Liver (tissue), 3 donors: ENCODE measurements at regions not wholly inside any gene's neighbourhood (a gene's known extent, or its start where the extent isn't known, plus 50 kb on each side); places are given as distances from the start of the nearest gene placed in this dataset.

Experiments
- CTCF ChIP-seq: fragments of 150-350 bp; IDR thresholded peaks from 2 replicates; pipeline ENCODE4 v1.5.1; 2017; ENCODE audit warnings: improper control_type of control experiment, low read depth, low read length; ENCODE audit not compliant: missing input control
- REST ChIP-seq: IDR thresholded peaks from 2 replicates; pipeline ENCODE4 v1.6.1; 2016; ENCODE audit warnings: antibody characterized with exemption, mild to moderate bottlenecking
- TF ChIP-seq, protein P1 (sequence below): IDR thresholded peaks from 2 replicates; pipeline ENCODE4 v1.6.1; 2016; ENCODE audit warnings: antibody characterized with exemption
- donor health status: healthy.
- donor health status: healthy.

- no peak for TF ChIP-seq CTCF
- no peak for TF ChIP-seq REST
- TF ChIP-seq, protein P1, sequence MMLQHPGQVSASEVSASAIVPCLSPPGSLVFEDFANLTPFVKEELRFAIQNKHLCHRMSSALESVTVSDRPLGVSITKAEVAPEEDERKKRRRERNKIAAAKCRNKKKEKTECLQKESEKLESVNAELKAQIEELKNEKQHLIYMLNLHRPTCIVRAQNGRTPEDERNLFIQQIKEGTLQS = no peak
Observed at GRCh38 chr2:134190807-134191203, 63.1 kb upstream of the MGAT5 start.
